CD14-positive monocyte (primary cell): ENCODE measurements at regions not wholly inside any gene's neighbourhood (a gene's known extent, or its start where the extent isn't known, plus 50 kb on each side); places are given as distances from the start of the nearest gene placed in this dataset.

Experiments
- DNase-seq, 3 donors: peaks; one replicate each; pipeline ENCODE4 v3.0.0-alpha.2; 2011 to 2022
- H2AFZ ChIP-seq: 2 replicates; pipeline ENCODE4 v1.6.0; 2012; ENCODE audit warnings: mild to moderate bottlenecking, low read depth, low read length, inconsistent platforms; ENCODE audit not compliant: insufficient read depth, poor library complexity, severe bottlenecking
- H3K27ac ChIP-seq, 2 donors: 1 replicate in 1 of 2; 2 replicates in 1 of 2; pipeline ENCODE4 v1.5.1; 2012 to 2013; ENCODE audit warnings: low read length in 2 of 2, control low read depth in 1 of 2, inconsistent platforms in 1 of 2, low read depth in 1 of 2, mild to moderate bottlenecking in 1 of 2
- H3K27me3 ChIP-seq, 2 donors: one replicate each; pipeline versions ENCODE4 v1.6.0 to v1.6.1; 2011 to 2013; ENCODE audit warnings: low read length in 2 of 2; ENCODE audit not compliant: control insufficient read depth in 2 of 2, insufficient read depth in 2 of 2
- H3K36me3 ChIP-seq, 2 donors: replicated peaks in 1 of 2; 1 replicate in 1 of 2; 2 replicates in 1 of 2; pipeline versions ENCODE4 v1.5.1 to v1.6.1; 2012 to 2013; ENCODE audit warnings: low read length in 2 of 2, control low read depth in 1 of 2, inconsistent platforms in 1 of 2, mild to moderate bottlenecking in 1 of 2; ENCODE audit not compliant: insufficient read depth in 2 of 2, control insufficient read depth in 1 of 2
- H3K4me1 ChIP-seq, 2 donors: 1 replicate in 1 of 2; 2 replicates in 1 of 2; pipeline versions ENCODE4 v1.5.1 to v1.6.1; 2012 to 2013; ENCODE audit warnings: low read length in 2 of 2, control low read depth in 1 of 2, inconsistent platforms in 1 of 2, mild to moderate bottlenecking in 1 of 2, moderate library complexity in 1 of 2; ENCODE audit not compliant: insufficient read depth in 2 of 2, control insufficient read depth in 1 of 2
- H3K4me2 ChIP-seq: replicated peaks from 2 replicates; pipeline ENCODE3; 2012; ENCODE audit warnings: low read length, moderate library complexity, mild to moderate bottlenecking; ENCODE audit not compliant: poor library complexity, severe bottlenecking; ENCODE audit errors: extremely low read depth
- H3K4me3 ChIP-seq, 3 experiments: fragments of 200-600 bp in 1 of 3; sonication (generic) in 1 of 3; replicated peaks in 1 of 3; 1 replicate in 2 of 3; 2 replicates in 1 of 3; pipeline ENCODE4 v1.5.1; 2011 to 2013; ENCODE audit warnings: low read length in 3 of 3, mild to moderate bottlenecking in 3 of 3, control low read depth in 2 of 3, low read depth in 2 of 3, inconsistent platforms in 1 of 3, moderate library complexity in 1 of 3
- H3K79me2 ChIP-seq: 2 replicates; pipeline ENCODE4 v1.6.0; 2012; ENCODE audit warnings: mild to moderate bottlenecking, control low read depth, inconsistent platforms, low read length, moderate library complexity; ENCODE audit not compliant: insufficient read depth
- H3K9ac ChIP-seq: 2 replicates; pipeline ENCODE4 v1.6.0; 2017; ENCODE audit warnings: low read length, mild to moderate bottlenecking; ENCODE audit not compliant: insufficient read depth, poor library complexity, severe bottlenecking
- H3K9me3 ChIP-seq, 2 donors: replicated peaks in 1 of 2; 1 replicate in 1 of 2; 2 replicates in 1 of 2; pipeline versions ENCODE4 v1.5.1 to v1.6.1; 2012 to 2013; ENCODE audit warnings: low read length in 2 of 2, control low read depth in 1 of 2; ENCODE audit not compliant: control insufficient read depth in 1 of 2, insufficient read depth in 1 of 2
- H4K20me1 ChIP-seq: 2 replicates; pipeline ENCODE4 v1.6.0; 2012; ENCODE audit warnings: mild to moderate bottlenecking, low read length, control low read depth, moderate library complexity; ENCODE audit not compliant: insufficient read depth
- H3K27ac Mint-ChIP-seq, 7 donors: one replicate each; pipeline ENCODE4 v1.8.0; 2020; ENCODE audit warnings: mild to moderate bottlenecking in 7 of 7, mixed read lengths in 7 of 7, moderate library complexity in 6 of 7, inconsistent platforms in 2 of 7
- H3K27me3 Mint-ChIP-seq, 3 donors: one replicate each; pipeline ENCODE4 v1.8.0; 2021 to 2022; ENCODE audit warnings: low read depth in 3 of 3, mild to moderate bottlenecking in 3 of 3, mixed read lengths in 3 of 3, moderate library complexity in 3 of 3, inconsistent platforms in 1 of 3
- H3K36me3 Mint-ChIP-seq, 2 donors: one replicate each; pipeline ENCODE4 v1.8.0; 2020; ENCODE audit warnings: mixed read lengths in 2 of 2, inconsistent platforms in 1 of 2, mild to moderate bottlenecking in 1 of 2
- H3K4me1 Mint-ChIP-seq: one replicate; pipeline ENCODE4 v1.8.0; 2020; ENCODE audit warnings: mild to moderate bottlenecking, mixed read lengths
- H3K4me3 Mint-ChIP-seq, 2 donors: one replicate each; pipeline ENCODE4 v1.8.0; 2020; ENCODE audit warnings: mild to moderate bottlenecking in 2 of 2, mixed read lengths in 2 of 2, moderate library complexity in 1 of 2
- H3K9me3 Mint-ChIP-seq, 7 donors: one replicate each; pipeline ENCODE4 v1.8.0; 2020 to 2022; ENCODE audit warnings: mixed read lengths in 7 of 7, mild to moderate bottlenecking in 6 of 7, moderate library complexity in 6 of 7, inconsistent platforms in 2 of 7
- WGBS: methylation state at CpG from one replicate; pipeline ENCODE4 v1.1.5; 2013; ENCODE audit warnings: missing lambda C conversion rate; ENCODE audit not compliant: insufficient coverage; 5-methylcytosine and 5-hydroxymethylcytosine counted together
- intact Hi-C, 2 donors: fragments of 100-400 bp; cut with micrococcal nuclease; formaldehyde crosslinking; loops; one replicate each; pipeline versions ENCODE4 v1.15.0 to v1.15.1; 2023
- TF ChIP-seq, protein P1 (sequence below): fragments of 200-600 bp; IDR thresholded peaks from one replicate; pipeline ENCODE4 v1.8.0; 2022; ENCODE audit warnings: antibody characterized with exemption, mild to moderate bottlenecking

- Histone ChIP-seq H3K4me1 (no peaks in the 10 kb centered on the region), H3K27ac (no peak overlapping the region), H3K36me3 (no peaks in the 10 kb centered on the region), H3K79me2 (no peaks in the 10 kb centered on the region), H3K4me3 (no peak overlapping the region), H3K4me2 (no peak overlapping the region), H3K9ac (no peak overlapping the region), H3K9me3 (peaks cover 0 to 3% of the 10 kb centered on the region in 2 donors), H2AFZ (no peak overlapping the region), H3K27me3 (no peaks in the 10 kb centered on the region), H4K20me1 (no peaks in the 10 kb centered on the region)
- WGBS = no CpG with 5 or more reads among the region's 4 CpGs
- TF ChIP-seq, protein P1, sequence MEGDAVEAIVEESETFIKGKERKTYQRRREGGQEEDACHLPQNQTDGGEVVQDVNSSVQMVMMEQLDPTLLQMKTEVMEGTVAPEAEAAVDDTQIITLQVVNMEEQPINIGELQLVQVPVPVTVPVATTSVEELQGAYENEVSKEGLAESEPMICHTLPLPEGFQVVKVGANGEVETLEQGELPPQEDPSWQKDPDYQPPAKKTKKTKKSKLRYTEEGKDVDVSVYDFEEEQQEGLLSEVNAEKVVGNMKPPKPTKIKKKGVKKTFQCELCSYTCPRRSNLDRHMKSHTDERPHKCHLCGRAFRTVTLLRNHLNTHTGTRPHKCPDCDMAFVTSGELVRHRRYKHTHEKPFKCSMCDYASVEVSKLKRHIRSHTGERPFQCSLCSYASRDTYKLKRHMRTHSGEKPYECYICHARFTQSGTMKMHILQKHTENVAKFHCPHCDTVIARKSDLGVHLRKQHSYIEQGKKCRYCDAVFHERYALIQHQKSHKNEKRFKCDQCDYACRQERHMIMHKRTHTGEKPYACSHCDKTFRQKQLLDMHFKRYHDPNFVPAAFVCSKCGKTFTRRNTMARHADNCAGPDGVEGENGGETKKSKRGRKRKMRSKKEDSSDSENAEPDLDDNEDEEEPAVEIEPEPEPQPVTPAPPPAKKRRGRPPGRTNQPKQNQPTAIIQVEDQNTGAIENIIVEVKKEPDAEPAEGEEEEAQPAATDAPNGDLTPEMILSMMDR = no peak
- Mint-ChIP-seq H3K27me3 (no peaks in the 10 kb centered on the region), H3K9me3 (peaks cover 0 to 8% (median 0%) of the 10 kb centered on the region in 7 donors), H3K36me3 (no peaks in the 10 kb centered on the region), H3K4me3 (no peak overlapping the region), H3K4me1 (no peaks in the 10 kb centered on the region), H3K27ac (no peak overlapping the region)
- intact Hi-C loops = no loop called here
- no peak for DNase-seq
Observed at GRCh38 chrY:18958846-18959245, 185.3 kb upstream of the HSFY2 start.

DNA sequence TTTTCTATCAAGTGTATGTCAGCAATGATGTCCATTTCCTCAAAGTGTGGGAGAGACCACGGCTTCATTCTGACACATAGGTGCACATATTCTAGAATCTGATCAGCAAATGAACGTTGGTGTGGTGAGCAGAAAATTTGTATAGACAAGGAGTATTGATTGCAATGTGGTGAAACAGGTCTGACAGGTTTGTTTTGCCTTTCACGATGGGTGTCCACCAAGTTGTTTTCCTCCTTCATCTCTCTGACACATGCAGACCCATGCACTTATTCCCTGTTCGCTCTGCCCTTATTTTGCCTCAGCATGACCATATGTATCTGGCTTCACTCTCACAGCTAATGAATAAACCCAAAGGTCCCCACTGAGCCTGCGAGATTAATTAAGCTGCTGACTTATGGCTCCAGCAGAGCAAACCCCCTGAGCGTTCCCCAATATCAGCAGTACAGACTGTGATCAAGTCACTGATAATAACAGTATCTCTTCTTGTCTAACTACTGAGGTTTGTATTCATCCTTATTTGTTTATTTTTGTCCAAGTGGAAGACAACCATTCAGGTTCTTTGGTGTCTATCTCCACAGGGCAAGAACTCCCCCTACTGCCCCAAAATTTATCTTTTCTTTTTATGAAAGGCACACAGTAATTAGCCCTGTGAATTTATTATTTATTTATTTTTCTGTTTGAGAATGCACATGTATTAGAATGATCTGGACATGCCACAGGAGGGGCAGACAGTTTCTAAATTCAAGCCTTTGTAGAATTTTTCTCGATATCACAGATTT lies 178.3 kb upstream of the HSFY2 start:
- TF ChIP-seq, protein P1 = no peak
- Histone ChIP-seq H3K4me1 (no peaks in the 10 kb centered on the region), H4K20me1 (no peaks in the 10 kb centered on the region), H3K4me3 (no peak overlapping the region), H3K36me3 (no peaks in the 10 kb centered on the region), H3K4me2 (no peak overlapping the region), H3K9ac (no peak overlapping the region), H3K27me3 (no peaks in the 10 kb centered on the region), H2AFZ (no peak overlapping the region), H3K79me2 (no peaks in the 10 kb centered on the region), H3K27ac (no peak overlapping the region), H3K9me3 (peaks cover 0 to 10% of the 10 kb centered on the region in 2 donors)
- intact Hi-C loops = no loop called here
- Mint-ChIP-seq H3K4me3 (no peak overlapping the region), H3K36me3 (peaks cover 0 to 5% of the 10 kb centered on the region in 2 donors), H3K9me3 (peaks cover 0 to 21% (median 0%) of the 10 kb centered on the region in 7 donors), H3K27me3 (no peaks in the 10 kb centered on the region), H3K27ac (no peak overlapping the region), H3K4me1 (no peaks in the 10 kb centered on the region)
- WGBS = no CpG with 5 or more reads among the region's 7 CpGs
- DNase-seq = no peak
